ENCODE measurements at regions not wholly inside any gene's neighbourhood (a gene's known extent, or its start where the extent isn't known, plus 50 kb on each side); places are given as distances from the start of the nearest gene placed in this dataset.

DNA sequence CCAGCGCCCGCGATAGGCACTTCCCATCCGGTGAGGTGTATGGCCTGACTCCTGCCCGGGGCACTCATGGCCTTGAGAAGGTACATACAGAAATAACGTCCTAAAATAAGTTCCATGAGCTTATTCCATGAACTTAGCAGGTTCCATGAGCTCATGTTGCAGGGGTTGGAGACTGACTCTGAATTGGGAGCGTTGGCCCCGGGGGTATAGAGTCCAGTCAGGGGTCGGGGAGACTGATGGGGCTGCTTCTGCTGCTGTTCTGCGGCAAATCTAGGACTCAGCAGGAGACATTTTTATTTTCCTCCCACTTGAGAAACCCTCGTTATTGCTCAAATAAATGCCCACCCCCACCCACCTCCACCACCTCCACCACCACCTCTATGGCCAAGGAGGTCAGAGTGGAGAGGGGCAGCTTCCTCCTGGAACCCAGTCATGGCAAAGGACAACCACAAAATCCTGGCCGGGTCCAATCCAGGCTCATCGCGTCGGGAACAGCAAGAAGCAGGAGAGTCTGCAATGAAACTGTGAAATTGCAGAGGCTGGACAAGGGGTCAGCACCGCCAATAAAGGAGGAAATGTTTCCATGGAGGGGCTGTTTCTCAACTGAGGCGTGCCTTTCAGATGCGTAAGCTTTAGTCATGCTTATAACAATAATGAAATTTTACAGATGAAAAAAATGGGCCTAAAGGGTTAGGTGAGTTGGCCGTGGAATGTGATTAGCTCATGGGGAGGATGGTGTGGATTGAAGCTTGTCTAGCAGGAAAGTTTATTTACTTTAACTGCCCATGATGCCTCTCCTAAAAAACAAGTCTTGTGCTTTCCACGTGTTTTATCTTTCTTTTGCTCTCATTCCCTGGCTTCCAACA, 136.6 kb upstream of the ALKAL2 start:
- TF ChIP-seq TEAD4 (IDR thresholded peaks at IDR 0.05; ENCODE audit: low read depth, low read length) (no peak), CREB1 (IDR thresholded peaks at IDR 0.05) (no peak), YY1 (IDR thresholded peaks at IDR 0.05; ENCODE audit: low read depth, low read length) (no peak), POLR2A (IDR thresholded peaks at IDR 0.05; ENCODE audit: control extremely low read depth in 1 of 2, low read depth in 2 of 2, low read length in 2 of 2) (no peak), TAF1 (IDR thresholded peaks at IDR 0.05; ENCODE audit: low read depth, low read length) (no peak)
- TF ChIP-seq, protein P1, sequence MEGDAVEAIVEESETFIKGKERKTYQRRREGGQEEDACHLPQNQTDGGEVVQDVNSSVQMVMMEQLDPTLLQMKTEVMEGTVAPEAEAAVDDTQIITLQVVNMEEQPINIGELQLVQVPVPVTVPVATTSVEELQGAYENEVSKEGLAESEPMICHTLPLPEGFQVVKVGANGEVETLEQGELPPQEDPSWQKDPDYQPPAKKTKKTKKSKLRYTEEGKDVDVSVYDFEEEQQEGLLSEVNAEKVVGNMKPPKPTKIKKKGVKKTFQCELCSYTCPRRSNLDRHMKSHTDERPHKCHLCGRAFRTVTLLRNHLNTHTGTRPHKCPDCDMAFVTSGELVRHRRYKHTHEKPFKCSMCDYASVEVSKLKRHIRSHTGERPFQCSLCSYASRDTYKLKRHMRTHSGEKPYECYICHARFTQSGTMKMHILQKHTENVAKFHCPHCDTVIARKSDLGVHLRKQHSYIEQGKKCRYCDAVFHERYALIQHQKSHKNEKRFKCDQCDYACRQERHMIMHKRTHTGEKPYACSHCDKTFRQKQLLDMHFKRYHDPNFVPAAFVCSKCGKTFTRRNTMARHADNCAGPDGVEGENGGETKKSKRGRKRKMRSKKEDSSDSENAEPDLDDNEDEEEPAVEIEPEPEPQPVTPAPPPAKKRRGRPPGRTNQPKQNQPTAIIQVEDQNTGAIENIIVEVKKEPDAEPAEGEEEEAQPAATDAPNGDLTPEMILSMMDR (IDR thresholded peaks at IDR 0.05; ENCODE audit: control extremely low read depth in 1 of 3, insufficient read depth in 1 of 3, low read depth in 1 of 3, low read length in 3 of 3): no peak
- TF ChIP-seq, protein P2, sequence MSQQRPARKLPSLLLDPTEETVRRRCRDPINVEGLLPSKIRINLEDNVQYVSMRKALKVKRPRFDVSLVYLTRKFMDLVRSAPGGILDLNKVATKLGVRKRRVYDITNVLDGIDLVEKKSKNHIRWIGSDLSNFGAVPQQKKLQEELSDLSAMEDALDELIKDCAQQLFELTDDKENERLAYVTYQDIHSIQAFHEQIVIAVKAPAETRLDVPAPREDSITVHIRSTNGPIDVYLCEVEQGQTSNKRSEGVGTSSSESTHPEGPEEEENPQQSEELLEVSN (IDR thresholded peaks at IDR 0.05): no peak
